ENCODE measurements at regions not wholly inside any gene's neighbourhood (a gene's known extent, or its start where the extent isn't known, plus 50 kb on each side); places are given as distances from the start of the nearest gene placed in this dataset.

GRCh38 chr14:76643887-76644286 lies 117.4 kb upstream of the VASH1 start:
- no peak overlapping the region for H3K9ac ChIP-seq
- H3K79me2 ChIP-seq (ENCODE audit: low read depth): no peaks in the 10 kb centered on the region
- Mint-ChIP-seq H3K4me1 (peaks cover 28% of the 10 kb centered on the region), H3K9me3 (no peaks in the 10 kb centered on the region), H3K27me3 (ENCODE audit: insufficient read depth, low read depth) (peaks cover 9% of the 10 kb centered on the region), H3K36me3 (no peaks in the 10 kb centered on the region), H3K4me3 (peak overlapping the region; percentile 39), H3K27ac (peak overlapping the region; percentile 93)
- H3K4me3 ChIP-seq: no peak overlapping the region
- TF ChIP-seq, protein P1, sequence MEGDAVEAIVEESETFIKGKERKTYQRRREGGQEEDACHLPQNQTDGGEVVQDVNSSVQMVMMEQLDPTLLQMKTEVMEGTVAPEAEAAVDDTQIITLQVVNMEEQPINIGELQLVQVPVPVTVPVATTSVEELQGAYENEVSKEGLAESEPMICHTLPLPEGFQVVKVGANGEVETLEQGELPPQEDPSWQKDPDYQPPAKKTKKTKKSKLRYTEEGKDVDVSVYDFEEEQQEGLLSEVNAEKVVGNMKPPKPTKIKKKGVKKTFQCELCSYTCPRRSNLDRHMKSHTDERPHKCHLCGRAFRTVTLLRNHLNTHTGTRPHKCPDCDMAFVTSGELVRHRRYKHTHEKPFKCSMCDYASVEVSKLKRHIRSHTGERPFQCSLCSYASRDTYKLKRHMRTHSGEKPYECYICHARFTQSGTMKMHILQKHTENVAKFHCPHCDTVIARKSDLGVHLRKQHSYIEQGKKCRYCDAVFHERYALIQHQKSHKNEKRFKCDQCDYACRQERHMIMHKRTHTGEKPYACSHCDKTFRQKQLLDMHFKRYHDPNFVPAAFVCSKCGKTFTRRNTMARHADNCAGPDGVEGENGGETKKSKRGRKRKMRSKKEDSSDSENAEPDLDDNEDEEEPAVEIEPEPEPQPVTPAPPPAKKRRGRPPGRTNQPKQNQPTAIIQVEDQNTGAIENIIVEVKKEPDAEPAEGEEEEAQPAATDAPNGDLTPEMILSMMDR (IDR thresholded peaks at IDR 0.05): no peak
- TF ChIP-seq EZH2 (IDR thresholded peaks at IDR 0.05): no peak
- no peak for TF ChIP-seq EZH2phosphoT487 (IDR thresholded peaks at IDR 0.05)
- no peak for DNase-seq (ENCODE audit: low spot score)
- H4K20me1 ChIP-seq (ENCODE audit: low read depth): no peaks in the 10 kb centered on the region
- H3K4me1 ChIP-seq: no peaks in the 10 kb centered on the region
- no peak overlapping the region for H3K4me2 ChIP-seq
- no peak overlapping the region for H3K27ac ChIP-seq
- H3F3A ChIP-seq (ENCODE audit: low read depth): no peaks in the 10 kb centered on the region
- H3K9me3 ChIP-seq (ENCODE audit: low read depth): no peaks in the 10 kb centered on the region
- H2AFZ ChIP-seq (replicated peaks): peak overlapping the region; percentile 50
- no peaks in the 10 kb centered on the region for H3K27me3 ChIP-seq
- H3K36me3 ChIP-seq: no peaks in the 10 kb centered on the region

- H3K4me3 Mint-ChIP-seq: no peak overlapping the region
- H4K20me1 ChIP-seq (ENCODE audit: low read depth): no peaks in the 10 kb centered on the region
- peak; percentile 84 for DNase-seq (ENCODE audit: low spot score)
- no peaks in the 10 kb centered on the region for H3K27me3 ChIP-seq
- H3K4me3 ChIP-seq: no peak overlapping the region
- peaks cover 28% of the 10 kb centered on the region for H3K4me1 Mint-ChIP-seq
- no peaks in the 10 kb centered on the region for H3K36me3 ChIP-seq
- no peaks in the 10 kb centered on the region for H3K9me3 Mint-ChIP-seq
- H3K27ac Mint-ChIP-seq: no peak overlapping the region
- H2AFZ ChIP-seq (replicated peaks): peak overlapping the region; percentile 26
- no peak overlapping the region for H3K9ac ChIP-seq
- peaks cover 9% of the 10 kb centered on the region for H3K27me3 Mint-ChIP-seq (ENCODE audit: insufficient read depth, low read depth)
- H3K9me3 ChIP-seq (ENCODE audit: low read depth): no peaks in the 10 kb centered on the region
- no peaks in the 10 kb centered on the region for H3F3A ChIP-seq (ENCODE audit: low read depth)
- no peaks in the 10 kb centered on the region for H3K79me2 ChIP-seq (ENCODE audit: low read depth)
- no peaks in the 10 kb centered on the region for H3K4me1 ChIP-seq
- no peaks in the 10 kb centered on the region for H3K36me3 Mint-ChIP-seq
- H3K4me2 ChIP-seq: peak overlapping the region; percentile 38
- no peak overlapping the region for H3K27ac ChIP-seq
- TF ChIP-seq EZH2 (IDR thresholded peaks at IDR 0.05): no peak
- TF ChIP-seq EZH2phosphoT487 (IDR thresholded peaks at IDR 0.05): no peak
- TF ChIP-seq, protein P1 (IDR thresholded peaks at IDR 0.05): peak; percentile 89
Observed at GRCh38 chr14:76644855-76645518, 116.3 kb upstream of the VASH1 start.

GRCh38 chr14:76647697-76648298 lies 113.5 kb upstream of the VASH1 start:
- no peak overlapping the region for H3K9ac ChIP-seq
- H3K36me3 Mint-ChIP-seq: no peaks in the 10 kb centered on the region
- no peak overlapping the region for H2AFZ ChIP-seq (replicated peaks)
- no peaks in the 10 kb centered on the region for H3K36me3 ChIP-seq
- no peaks in the 10 kb centered on the region for H3K27me3 ChIP-seq
- H4K20me1 ChIP-seq (ENCODE audit: low read depth): no peaks in the 10 kb centered on the region
- H3K4me3 ChIP-seq: no peak overlapping the region
- TF ChIP-seq EZH2 (IDR thresholded peaks at IDR 0.05) (no peak), EZH2phosphoT487 (IDR thresholded peaks at IDR 0.05) (no peak)
- TF ChIP-seq, protein P1 (IDR thresholded peaks at IDR 0.05): peak; percentile 86
- no peak overlapping the region for H3K4me3 Mint-ChIP-seq
- H3K27ac Mint-ChIP-seq: no peak overlapping the region
- no peaks in the 10 kb centered on the region for H3K9me3 Mint-ChIP-seq
- H3K27ac ChIP-seq: no peak overlapping the region
- peaks cover 31% of the 10 kb centered on the region for H3K4me1 Mint-ChIP-seq
- H3K9me3 ChIP-seq (ENCODE audit: low read depth): no peaks in the 10 kb centered on the region
- peaks cover 8% of the 10 kb centered on the region for H3K4me1 ChIP-seq
- peak; percentile 82 for DNase-seq (ENCODE audit: low spot score)
- no peak overlapping the region for H3K4me2 ChIP-seq
- H3F3A ChIP-seq (ENCODE audit: low read depth): no peaks in the 10 kb centered on the region
- H3K79me2 ChIP-seq (ENCODE audit: low read depth): no peaks in the 10 kb centered on the region
- peaks cover 6% of the 10 kb centered on the region for H3K27me3 Mint-ChIP-seq (ENCODE audit: insufficient read depth, low read depth)
